ENCODE measurements at regions not wholly inside any gene's neighbourhood (a gene's known extent, or its start where the extent isn't known, plus 50 kb on each side); places are given as distances from the start of the nearest gene placed in this dataset.

GRCh38 chr2:224202281-224202865 is 163.3 kb upstream of the SERPINE2 start:
- H3K4me3 ChIP-seq (ENCODE audit: low read length, poor library complexity, severe bottlenecking) = no peak overlapping the region
- no peaks in the 10 kb centered on the region for H3K36me3 ChIP-seq (ENCODE audit: insufficient read depth, low read length)
- no peaks in the 10 kb centered on the region for H3K79me2 ChIP-seq (ENCODE audit: insufficient read depth, low read length)
- H4K20me1 ChIP-seq (ENCODE audit: insufficient read depth, low read length, poor library complexity, severe bottlenecking) = no peaks in the 10 kb centered on the region
- H3K4me1 ChIP-seq (ENCODE audit: insufficient read depth, low read length, poor library complexity, severe bottlenecking) = no peaks in the 10 kb centered on the region
- H3K9ac ChIP-seq (ENCODE audit: low read depth, low read length, poor library complexity, severe bottlenecking) = no peak overlapping the region
- TF ChIP-seq CTCF (conservative IDR thresholded peaks at IDR 0.05; ENCODE audit: low read length) = no peak
- no peak for TF ChIP-seq EZH2phosphoT487 (IDR thresholded peaks at IDR 0.05; ENCODE audit: borderline replicate concordance)
- no peaks in the 10 kb centered on the region for H3F3A ChIP-seq (ENCODE audit: low read depth)
- no peaks in the 10 kb centered on the region for H3K9me2 ChIP-seq (replicated peaks; ENCODE audit: low read depth, low read length)
- no peaks in the 10 kb centered on the region for H3K27me3 ChIP-seq (ENCODE audit: insufficient read depth, low read length, poor library complexity, severe bottlenecking)
- no peak overlapping the region for H3K4me2 ChIP-seq (ENCODE audit: low read depth, low read length, poor library complexity, severe bottlenecking)
- H2AFZ ChIP-seq (ENCODE audit: low read length) = no peak overlapping the region
- no peaks in the 10 kb centered on the region for H3K9me3 ChIP-seq (ENCODE audit: insufficient read depth, low read depth, low read length)

- no peaks in the 10 kb centered on the region for H3K4me1 ChIP-seq (ENCODE audit: insufficient read depth, low read length, poor library complexity, severe bottlenecking)
- H3K36me3 ChIP-seq (ENCODE audit: insufficient read depth, low read length) = no peaks in the 10 kb centered on the region
- TF ChIP-seq CTCF (conservative IDR thresholded peaks at IDR 0.05; ENCODE audit: low read length) = no peak
- no peak for TF ChIP-seq EZH2phosphoT487 (IDR thresholded peaks at IDR 0.05; ENCODE audit: borderline replicate concordance)
- H3K4me3 ChIP-seq (ENCODE audit: low read length, poor library complexity, severe bottlenecking) = no peak overlapping the region
- H3K79me2 ChIP-seq (ENCODE audit: insufficient read depth, low read length) = no peaks in the 10 kb centered on the region
- no peaks in the 10 kb centered on the region; the same call in 1 of the 2 replicates for H3K9me3 ChIP-seq (ENCODE audit: insufficient read depth, low read depth, low read length)
- no peak overlapping the region for H3K4me2 ChIP-seq (ENCODE audit: low read depth, low read length, poor library complexity, severe bottlenecking)
- H4K20me1 ChIP-seq (ENCODE audit: insufficient read depth, low read length, poor library complexity, severe bottlenecking) = no peaks in the 10 kb centered on the region
- no peaks in the 10 kb centered on the region for H3K9me2 ChIP-seq (replicated peaks; ENCODE audit: low read depth, low read length)
- H2AFZ ChIP-seq (ENCODE audit: low read length) = no peak overlapping the region
- H3F3A ChIP-seq (ENCODE audit: low read depth) = no peaks in the 10 kb centered on the region
- H3K27me3 ChIP-seq (ENCODE audit: insufficient read depth, low read length, poor library complexity, severe bottlenecking) = no peaks in the 10 kb centered on the region
- H3K9ac ChIP-seq (ENCODE audit: low read depth, low read length, poor library complexity, severe bottlenecking) = no peak overlapping the region
These were observed 159.3 kb upstream of the SERPINE2 start for GRCh38 chr2:224198436-224198835.

DNA sequence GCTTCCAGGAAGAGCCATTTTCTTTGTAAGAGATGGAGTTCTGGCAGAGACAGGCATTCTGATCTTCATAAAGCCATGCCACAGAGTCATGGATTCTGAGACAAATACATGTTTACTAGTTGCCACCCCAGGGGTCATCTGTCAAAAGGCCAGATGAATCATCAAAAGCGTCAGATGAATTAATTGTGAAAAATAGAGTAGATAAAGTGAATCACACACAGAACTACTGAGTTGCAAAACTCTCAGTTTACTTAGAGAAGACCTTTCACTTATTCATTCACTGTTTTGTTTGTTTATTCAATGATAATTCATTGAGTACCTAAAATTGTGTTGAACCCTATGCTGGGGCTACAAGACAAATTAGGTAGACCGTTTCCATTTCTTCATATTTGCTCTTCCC is 157.7 kb upstream of the SERPINE2 start:
- no peak overlapping the region for H3K4me2 ChIP-seq (ENCODE audit: low read depth, low read length, poor library complexity, severe bottlenecking)
- no peak overlapping the region for H3K4me3 ChIP-seq (ENCODE audit: low read length, poor library complexity, severe bottlenecking)
- H3K4me1 ChIP-seq (ENCODE audit: insufficient read depth, low read length, poor library complexity, severe bottlenecking) = no peaks in the 10 kb centered on the region
- no peak overlapping the region for H2AFZ ChIP-seq (ENCODE audit: low read length)
- H3K9ac ChIP-seq (ENCODE audit: low read depth, low read length, poor library complexity, severe bottlenecking) = no peak overlapping the region
- no peaks in the 10 kb centered on the region for H3K36me3 ChIP-seq (ENCODE audit: insufficient read depth, low read length)
- no peaks in the 10 kb centered on the region for H4K20me1 ChIP-seq (ENCODE audit: insufficient read depth, low read length, poor library complexity, severe bottlenecking)
- no peaks in the 10 kb centered on the region for H3F3A ChIP-seq (ENCODE audit: low read depth)
- no peaks in the 10 kb centered on the region; the same call in 1 of the 2 replicates for H3K9me3 ChIP-seq (ENCODE audit: insufficient read depth, low read depth, low read length)
- no peak for TF ChIP-seq CTCF (conservative IDR thresholded peaks at IDR 0.05; ENCODE audit: low read length)
- TF ChIP-seq EZH2phosphoT487 (IDR thresholded peaks at IDR 0.05; ENCODE audit: borderline replicate concordance) = no peak
- H3K9me2 ChIP-seq (replicated peaks; ENCODE audit: low read depth, low read length) = no peaks in the 10 kb centered on the region
- no peaks in the 10 kb centered on the region for H3K79me2 ChIP-seq (ENCODE audit: insufficient read depth, low read length)
- H3K27me3 ChIP-seq (ENCODE audit: insufficient read depth, low read length, poor library complexity, severe bottlenecking) = no peaks in the 10 kb centered on the region
